ENCODE measurements at regions not wholly inside any gene's neighbourhood (a gene's known extent, or its start where the extent isn't known, plus 50 kb on each side); places are given as distances from the start of the nearest gene placed in this dataset.

DNA sequence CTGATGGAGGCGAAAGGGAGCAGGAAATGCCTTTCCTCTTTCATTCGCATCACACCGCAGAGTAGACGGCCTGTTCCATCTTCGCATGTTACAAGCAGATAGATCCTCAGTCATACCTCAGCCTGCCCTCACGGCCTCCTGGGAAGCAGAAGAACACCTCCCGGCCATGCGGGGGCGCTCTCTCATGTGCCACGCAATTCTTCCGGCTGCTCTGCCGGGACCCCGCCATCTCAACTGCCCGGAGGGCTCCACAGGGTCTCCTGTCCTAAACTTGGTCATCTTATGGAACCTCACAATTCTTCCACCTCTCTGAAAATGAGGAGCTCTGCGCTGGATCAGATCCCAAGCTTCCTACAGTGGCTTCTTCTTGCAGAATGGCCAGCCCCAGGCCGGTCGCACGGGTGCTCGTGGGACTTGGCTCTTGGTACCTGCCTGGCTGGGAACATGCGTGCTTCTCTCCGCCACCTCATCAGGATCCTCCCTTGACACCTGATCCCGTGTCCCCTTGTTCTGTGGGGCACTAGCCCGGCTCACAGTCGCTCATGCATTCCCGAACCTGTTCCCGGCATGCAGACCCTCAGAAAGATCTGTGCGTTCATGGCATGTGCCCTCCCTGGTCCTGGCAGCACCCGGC lies 262.8 kb upstream of the SHH start:
- DNase-seq (ENCODE audit: low read depth in 3 of 3, low spot score in 1 of 3) = no peak

DNA sequence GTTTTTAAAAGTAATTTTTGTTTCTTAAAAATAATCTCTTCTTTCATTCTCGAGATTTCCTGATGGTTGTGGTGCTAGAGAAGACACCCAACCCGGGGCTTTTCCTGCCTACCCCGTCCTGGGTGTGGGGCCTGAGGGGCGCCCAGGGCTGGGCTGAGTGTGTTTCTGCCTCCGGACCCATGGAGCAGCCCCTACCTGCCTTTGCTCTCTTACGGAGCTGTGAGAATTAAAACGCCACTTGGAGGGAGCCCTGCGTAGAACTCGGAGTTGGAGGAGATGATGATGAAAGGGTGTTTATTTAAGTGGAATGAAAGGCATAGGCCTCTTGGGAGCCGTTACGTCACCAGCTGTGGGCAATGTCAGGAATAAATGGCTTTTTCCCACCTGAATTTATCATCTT lies 261.8 kb upstream of the SHH start:
- no peak for DNase-seq (ENCODE audit: low read depth in 3 of 3, low spot score in 1 of 3)

DNA sequence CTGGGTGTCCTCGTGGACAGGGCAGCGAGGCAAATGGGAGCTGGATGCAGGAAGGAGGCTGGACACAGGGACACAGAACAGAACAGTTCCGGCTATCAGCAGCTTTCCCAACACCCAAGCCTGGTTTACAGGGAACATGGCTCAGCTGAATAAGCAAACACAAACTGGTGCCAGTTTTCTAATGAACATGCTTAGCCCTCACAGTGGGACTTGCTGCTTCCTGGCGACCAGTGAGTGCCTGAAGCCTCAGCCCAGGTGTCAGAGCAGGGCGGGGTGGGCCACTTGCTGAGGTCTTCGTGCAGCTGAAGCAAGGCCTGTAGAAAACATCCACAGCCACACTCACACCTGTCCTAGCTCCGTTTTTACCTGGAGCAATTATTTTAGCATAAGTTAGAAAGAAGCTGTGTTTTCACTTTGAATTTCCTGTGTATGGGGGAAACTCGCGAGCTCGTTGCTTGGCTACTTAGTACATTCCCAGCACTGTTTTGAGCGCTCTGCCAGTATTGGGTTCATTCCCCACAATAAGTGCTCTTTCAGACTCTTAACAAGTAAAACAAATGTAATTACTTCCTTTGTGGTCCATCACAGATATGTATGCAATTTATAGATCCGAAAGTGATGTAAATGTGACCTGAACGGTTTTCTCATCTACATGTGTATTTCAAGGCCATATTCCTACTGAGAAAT lies 261.2 kb upstream of the SHH start:
- no peak for DNase-seq (ENCODE audit: low read depth in 3 of 3, low spot score in 1 of 3)

DNA sequence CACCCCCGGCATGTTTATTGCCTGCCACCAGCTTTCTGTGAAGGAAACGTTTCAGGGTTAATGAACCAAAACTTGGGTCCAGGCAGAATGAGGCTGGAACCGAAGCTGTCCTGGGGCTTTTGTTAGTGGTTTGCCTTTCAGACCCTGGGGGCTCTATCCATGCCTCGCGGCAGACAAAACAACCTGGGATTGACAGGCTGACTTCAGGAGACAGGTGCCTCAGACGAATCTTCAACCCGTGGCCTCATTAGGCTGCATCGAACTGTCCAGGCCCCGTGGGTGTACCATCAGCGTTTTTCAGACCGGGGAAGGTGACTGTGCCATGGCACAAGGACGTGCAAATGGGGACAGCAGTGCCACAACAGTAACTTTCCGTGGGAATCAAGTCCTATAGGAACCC lies 259.3 kb upstream of the SHH start:
- DNase-seq (ENCODE audit: low read depth in 3 of 3, low spot score in 1 of 3) = no peak

DNA sequence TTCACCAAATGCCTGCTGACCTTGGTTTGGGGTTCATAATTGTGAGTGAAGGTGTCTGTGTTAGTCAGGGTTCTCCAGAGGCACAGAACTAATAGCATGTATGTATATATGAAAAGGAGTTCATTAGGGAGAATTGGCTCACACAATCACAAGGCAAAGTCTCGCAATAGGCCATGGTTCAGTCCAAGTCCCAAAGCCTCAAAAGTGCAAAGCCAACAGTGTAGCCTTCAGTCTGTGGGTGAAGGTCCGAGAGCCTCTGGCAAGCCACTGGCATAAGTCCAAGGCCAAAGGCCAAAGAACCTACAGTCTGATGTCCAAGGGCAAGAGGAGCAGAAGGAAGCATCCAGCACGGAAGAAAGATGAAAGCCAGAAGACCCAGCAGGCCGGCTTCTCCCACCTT lies 257.6 kb upstream of the SHH start:
- no peak for DNase-seq (ENCODE audit: low read depth in 3 of 3, low spot score in 1 of 3)

DNA sequence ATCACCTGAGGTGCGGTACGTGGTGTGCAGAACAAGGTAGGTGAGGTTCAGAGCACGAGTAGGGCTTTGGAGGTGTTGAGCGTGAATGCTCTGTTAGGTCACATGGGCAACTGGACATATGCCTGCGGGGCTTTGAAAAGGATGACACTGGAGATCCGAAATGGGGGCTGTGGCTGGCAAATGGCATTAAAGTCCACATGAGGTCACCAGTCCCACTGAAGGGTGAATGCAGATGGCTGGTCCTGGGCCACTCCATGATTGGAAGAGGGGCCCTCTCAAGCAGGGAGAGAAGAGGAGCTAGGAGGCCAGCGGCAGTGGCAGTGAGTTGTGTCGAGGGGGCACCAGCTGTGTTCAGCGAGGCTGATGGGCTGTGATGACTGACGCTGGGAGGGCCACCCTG lies 254.9 kb upstream of the SHH start:
- no peak for DNase-seq (ENCODE audit: low read depth in 3 of 3, low spot score in 1 of 3)

DNA sequence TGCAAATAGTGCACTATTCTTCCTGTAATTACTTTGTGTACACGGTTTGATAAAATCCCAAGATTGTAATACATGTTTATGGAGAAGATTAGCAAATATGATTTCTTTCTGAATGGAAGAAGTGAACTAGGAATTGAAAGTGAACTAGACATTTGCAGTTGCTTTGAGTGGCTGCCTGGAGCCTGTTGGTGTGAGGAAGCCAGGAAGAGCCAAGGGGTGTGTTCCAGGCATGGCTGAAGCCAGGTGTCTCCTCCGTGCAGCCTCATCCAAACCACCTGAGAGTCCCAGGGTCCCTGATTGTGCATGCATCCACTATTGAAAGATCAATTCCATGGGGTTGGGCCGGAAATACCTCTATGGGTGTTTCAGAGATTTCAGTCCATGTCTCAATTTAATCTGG lies 253.1 kb upstream of the SHH start:
- no peak for DNase-seq (ENCODE audit: low read depth in 3 of 3, low spot score in 1 of 3)

DNA sequence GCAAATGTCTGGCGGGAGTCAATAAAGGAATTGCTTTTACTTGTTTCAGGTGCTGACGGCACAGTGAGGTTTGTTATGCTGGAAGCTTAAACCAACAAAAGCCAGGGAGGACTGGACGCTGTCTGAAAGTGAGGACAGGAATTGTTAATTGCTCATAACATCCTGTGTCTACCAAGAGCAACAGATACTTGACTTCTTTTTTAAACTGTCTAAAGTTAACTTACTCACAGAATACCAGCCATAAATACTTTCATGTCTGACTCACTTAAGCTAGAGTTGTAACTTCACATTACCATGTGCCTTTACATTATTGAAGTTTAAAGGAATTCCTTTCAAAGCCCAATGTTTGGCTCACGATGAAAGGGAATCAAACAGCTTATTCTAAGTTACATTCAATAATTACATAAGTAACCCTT lies 252.7 kb upstream of the SHH start:
- DNase-seq (ENCODE audit: low read depth in 3 of 3, low spot score in 1 of 3) = no peak

DNA sequence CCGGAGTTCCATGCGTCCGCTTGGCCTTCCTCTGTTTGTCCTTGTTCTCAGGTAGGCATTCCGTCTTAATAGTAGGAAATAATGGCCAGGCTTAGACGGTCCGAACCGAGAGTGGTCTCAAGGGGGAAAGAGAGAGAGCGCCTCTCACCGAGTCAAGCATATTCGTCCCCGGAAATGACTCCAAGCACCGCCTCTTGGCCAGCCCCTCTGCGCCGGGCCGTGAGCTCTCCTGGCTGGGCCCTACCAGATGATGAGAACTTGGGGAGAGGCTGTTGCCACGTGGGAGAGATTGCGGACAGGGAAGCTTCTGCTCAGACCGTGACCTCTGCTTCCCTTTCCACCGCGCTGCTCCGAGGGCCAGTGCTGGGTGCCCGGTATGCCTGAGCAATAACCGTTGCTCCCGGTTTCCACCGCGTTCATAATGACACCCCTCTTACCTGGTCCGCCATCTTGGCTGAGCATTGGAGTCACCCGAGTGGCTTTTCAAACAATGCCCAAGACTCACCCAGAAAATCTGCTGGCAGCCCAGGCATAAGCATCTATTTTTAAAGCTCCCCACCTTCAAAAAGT lies 251.1 kb upstream of the SHH start:
- no peak for DNase-seq (ENCODE audit: low read depth in 3 of 3, low spot score in 1 of 3)

DNA sequence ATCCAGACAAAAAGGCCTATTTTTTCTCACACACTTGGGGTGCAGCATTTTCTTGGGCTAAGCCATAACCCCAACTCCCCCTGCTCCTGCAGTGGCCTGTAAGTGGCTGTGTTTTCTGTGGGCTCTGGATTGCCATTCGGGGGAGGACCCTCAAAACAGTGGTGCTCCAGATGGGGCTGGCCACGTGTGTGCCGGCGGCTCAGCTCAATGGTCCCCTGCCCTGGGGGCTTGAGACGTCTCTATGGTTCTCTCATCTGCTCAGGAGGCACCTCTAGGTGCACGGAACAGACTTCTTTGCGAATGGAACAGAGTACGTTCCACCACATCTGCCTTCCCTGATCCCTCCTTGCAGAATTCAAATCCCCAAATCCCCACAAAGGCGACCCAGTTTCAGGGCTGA lies 250.0 kb upstream of the SHH start:
- DNase-seq (ENCODE audit: low read depth in 3 of 3, low spot score in 1 of 3) = no peak

DNA sequence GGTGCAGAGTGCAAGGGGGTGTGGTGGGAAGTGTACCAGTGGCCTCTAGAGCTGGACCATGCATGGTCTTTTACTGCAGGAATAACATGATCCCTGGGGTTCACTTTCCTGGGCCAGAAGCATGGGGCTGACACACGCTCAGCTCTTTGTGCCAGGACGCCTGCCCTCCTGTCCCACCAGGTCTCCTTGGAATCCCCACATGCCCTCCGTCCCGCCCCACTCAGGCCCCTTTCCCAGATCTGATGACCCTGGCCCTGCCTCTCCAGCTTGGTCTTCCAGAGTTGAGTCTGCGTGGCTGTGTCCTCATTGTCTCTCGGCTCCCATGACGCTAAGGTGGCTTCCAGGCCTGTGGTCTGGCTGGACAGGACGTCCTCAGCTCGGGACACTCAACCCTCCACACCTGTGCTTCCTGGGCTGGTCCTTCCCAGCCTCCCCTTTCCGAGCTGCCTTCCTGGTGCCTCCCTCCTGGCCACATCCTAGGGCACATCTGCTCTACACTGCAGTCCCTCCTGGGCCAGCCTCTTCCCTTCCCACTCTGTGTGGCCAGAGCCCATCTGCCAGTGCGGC lies 249.5 kb upstream of the SHH start:
- DNase-seq (ENCODE audit: low read depth in 3 of 3, low spot score in 1 of 3) = no peak

DNA sequence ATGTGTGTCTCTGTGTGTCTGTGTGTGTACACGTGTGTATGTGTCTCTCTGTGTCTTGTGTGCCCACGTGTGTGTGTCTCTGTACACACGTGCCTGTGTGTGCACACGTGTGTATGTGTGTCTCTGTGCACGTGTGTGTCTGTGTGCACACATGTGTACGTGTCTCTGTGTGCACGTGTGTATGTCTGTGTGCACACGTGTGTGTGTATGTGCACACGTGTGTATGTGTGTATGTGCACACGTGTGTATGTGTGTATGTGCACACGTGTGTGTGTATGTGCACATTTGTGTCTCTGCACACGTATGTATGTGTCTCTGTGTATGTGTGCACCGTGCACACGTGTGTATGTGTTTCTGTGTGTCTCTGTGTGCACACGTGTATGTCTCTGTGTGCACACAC lies 248.7 kb upstream of the SHH start:
- DNase-seq (ENCODE audit: low read depth in 3 of 3, low spot score in 1 of 3) = no peak

DNA sequence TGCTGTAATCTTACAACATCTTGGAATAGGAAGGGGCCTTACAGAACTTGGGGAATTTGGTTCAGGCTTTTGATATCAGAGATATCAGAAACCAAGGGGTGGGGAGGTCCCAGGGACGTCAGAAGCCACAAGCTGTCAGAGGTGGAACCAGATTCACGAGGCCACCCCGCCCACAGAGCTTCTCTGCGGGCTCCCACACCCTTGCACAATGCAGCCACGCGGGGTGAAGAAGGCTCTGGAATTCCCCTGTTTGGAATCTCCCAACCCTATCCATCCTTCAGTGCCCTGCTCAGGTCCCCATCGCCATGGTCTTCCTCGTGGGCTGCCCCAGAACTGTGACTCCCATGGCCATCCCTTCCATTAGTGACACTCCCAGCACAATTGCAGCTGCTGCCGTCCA lies 247.1 kb upstream of the SHH start:
- no peak for DNase-seq (ENCODE audit: low read depth in 3 of 3, low spot score in 1 of 3)

DNA sequence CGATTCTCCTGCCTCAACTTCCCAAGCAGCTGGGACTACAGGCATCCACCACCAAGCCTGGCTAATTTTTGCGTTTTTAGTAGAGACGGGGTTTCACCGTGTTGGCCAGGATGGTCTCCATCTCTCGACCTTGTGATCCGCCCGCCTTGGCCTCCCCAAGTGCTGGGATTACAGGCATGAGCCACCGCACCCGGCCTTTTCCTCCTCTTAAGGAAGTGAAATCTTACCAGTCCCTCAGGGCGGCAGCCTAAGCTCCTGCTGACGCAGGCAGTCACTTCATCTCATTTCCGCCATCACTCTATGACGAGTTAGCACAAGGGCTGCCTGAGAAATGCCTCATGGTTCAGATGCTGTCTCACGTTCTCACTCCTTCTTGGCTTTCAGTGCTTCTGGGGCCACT lies 246.0 kb upstream of the SHH start:
- DNase-seq (ENCODE audit: low read depth in 3 of 3, low spot score in 1 of 3) = no peak

DNA sequence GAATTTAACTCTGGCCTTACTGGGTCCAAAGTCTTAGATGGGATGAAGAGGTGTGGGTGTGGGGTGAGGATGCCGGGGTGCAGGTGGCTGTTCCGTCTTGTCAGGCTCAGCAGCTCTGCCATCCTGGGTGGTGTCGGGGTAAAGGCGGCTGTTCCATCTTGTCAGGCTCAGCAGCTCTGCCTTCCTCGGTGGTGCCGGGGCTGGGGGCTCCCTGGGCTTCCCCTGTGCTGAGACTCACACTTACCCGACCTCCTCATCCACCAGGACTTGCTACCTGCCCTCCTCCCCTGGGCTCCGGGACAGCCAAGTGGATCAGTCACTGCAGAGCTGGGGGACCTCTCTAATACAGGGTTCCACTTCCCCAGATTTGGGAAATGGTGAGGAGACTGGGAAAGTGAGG lies 244.3 kb upstream of the SHH start:
- DNase-seq (ENCODE audit: low read depth in 3 of 3, low spot score in 1 of 3) = no peak

DNA sequence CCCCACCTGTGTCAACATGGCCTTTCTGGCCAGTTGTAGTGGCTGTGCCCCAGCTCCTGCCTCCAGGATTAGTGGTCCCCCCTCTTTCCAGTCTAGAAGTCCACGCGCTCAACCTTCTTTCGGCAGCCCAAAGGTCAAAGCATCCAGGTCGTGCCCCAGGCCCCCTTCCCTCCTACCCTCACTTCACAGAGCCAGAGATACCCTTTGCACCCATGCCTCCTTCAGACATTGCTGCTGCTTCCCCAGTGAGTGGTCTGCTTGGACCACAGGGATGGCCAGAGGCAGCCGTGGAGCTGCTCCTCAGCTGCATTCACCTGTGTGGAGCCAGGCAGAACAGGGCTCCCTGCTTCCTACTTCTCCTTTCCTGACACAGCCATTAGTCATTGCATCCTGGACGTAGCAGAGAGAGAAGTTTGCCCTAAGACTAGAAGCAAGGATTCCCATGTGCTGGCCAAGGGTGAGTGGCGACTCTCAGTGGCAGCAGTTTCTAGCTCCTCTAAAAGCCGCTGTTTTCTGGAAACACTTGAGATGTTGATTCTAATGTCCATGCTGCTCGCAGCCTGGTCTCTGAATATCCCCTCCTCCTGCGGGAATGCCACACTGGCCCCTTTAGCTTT lies 243.1 kb upstream of the SHH start:
- no peak for DNase-seq (ENCODE audit: low read depth in 3 of 3, low spot score in 1 of 3)

DNA sequence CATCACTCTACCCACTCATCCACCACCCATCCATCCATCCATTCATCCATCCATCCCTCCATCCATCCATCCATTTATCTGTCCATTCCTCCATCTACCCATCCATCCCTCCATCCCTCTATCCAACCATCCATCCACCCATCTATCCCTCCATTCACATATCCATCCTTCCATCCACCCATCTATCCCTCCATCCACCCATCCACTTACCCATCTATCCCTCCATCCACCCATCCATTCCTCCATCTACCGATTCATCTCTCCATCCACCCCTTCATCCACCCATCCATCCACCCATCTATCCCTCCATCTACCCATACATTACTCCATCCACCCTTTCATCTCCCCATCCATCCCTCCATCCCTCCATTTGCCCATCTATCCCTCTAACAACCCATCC lies 239.6 kb upstream of the SHH start:
- no peak for DNase-seq (ENCODE audit: low read depth in 3 of 3, low spot score in 1 of 3)

DNA sequence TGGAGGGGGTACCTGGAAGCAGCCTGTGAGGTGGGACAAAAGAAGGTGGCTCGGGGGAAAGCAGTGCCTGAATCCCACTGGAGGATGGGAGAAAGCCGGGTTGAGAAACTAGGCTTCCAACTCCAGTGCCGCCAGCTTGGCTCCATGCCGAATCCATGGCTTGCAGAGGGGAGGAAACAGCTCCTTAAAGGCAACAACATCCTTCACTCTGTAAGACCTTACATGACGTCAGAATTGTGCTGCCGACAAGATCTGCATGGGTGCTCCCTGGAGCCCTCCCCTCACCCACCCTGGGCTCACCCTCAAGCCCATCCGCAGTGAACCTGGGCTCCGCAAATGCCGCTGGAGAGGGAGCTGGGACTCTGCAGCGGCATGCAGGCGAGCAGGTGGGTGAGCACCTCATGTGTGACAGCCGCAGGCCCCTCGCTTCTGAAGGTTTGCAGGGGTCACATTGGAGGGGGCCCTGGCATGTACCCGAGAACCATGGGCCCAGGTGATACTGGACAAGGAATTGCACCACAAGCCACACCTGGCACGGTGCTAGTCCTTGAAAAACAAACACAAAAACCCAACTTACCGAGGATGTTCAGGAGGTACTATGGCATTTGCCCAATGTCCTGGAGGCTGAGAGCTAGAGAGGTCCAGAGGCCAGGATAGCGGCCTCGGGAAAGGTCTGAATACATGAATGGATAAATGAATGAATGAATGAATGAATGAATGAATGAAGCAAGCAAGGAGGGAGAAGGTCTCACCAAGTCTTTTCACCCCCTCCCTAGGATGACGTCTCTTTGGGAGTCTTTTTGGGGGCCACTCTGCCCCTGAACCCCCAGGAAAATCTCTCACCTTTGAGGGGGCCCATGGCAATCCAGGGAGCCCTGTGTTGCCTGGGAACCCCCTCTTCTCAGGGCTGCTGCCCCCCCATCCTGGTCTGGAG lies 238.6 kb upstream of the SHH start:
- DNase-seq (ENCODE audit: low read depth in 3 of 3, low spot score in 1 of 3) = no peak

DNA sequence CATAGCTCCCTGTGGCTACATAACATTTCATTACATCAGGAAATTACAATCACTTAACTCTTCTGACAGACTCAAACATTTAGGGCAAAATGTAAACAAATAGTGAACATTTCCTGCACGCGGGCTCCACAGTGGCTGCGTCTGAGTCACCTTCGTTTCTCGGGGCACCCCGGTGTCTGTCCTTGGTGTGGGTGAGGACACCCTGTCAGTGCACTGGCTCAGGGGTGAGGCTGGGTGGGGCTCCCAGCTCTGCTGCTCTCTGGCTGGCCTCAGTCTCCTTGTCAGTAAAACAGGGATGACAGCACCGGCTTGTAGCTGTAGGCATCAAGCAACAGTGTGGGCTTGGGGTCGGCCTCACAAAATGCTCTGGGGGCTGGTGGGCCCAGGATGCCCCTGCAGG lies 237.1 kb upstream of the SHH start:
- no peak for DNase-seq (ENCODE audit: low read depth in 3 of 3, low spot score in 1 of 3)

DNA sequence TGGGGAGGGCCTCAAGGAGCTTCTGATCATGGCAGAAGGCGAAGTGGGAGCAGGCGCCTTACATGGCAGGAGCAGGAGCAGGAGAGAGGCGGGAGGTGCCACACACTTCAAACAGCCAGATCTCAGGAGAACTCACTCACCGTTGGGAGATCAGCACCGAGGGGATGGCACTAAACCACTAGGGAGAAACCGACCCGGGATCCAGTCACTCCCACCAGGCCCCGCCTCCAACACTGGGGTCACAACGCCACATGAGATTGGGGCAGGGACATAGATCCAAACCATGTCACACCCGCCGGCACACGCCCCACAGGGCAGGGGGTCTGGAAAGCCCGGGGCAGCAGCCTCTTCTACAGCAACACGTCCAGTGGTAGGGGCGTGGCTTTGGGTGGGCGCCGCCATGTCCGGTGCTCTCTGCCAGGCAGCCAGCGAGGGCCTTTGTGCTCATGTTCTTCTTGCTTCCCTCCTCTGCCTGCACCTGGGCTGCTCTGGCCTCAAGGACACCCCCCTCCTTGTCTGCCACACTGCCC lies 233.8 kb upstream of the SHH start:
- no peak for DNase-seq (ENCODE audit: low read depth in 3 of 3, low spot score in 1 of 3)

All from stimulated activated CD4-positive, alpha-beta T cell treated with anti-CD3 and anti-CD28 coated beads, TNF-alpha, amount 100 ng/mL, for 1 hour (primary cell).